ENCODE measurements at regions not wholly inside any gene's neighbourhood (a gene's known extent, or its start where the extent isn't known, plus 50 kb on each side); places are given as distances from the start of the nearest gene placed in this dataset.

DNA sequence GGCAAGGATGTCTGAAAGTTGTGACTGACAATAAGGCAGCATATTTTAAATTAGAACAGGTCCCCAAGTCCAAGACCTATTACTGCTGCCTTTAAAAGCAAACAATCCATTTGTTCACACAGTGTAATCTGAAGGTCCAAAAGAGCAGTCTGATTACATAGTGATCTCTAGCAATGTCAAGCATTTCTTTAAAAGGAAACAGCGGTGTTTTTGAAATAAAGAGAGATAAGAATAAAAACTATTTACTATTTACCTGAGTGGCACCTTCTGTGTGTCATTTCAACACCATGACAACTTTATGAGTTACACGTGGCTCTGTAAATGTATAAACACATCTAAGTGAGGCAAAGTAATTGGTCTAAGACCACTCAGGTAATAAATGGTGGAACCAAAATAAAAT is 1009.9 kb upstream of the CNTNAP5 start:
- no peak overlapping the region for H3K4me3 ChIP-seq
- no peak for DNase-seq
- no peaks in the 10 kb centered on the region for H3K36me3 ChIP-seq
- no peaks in the 10 kb centered on the region for H3K4me1 ChIP-seq
- intact Hi-C loops (cut with DNase I; ENCODE audit: low total_unique reads): no loop called here
- no peak overlapping the region for H3K27ac ChIP-seq
- TF ChIP-seq, protein P1, sequence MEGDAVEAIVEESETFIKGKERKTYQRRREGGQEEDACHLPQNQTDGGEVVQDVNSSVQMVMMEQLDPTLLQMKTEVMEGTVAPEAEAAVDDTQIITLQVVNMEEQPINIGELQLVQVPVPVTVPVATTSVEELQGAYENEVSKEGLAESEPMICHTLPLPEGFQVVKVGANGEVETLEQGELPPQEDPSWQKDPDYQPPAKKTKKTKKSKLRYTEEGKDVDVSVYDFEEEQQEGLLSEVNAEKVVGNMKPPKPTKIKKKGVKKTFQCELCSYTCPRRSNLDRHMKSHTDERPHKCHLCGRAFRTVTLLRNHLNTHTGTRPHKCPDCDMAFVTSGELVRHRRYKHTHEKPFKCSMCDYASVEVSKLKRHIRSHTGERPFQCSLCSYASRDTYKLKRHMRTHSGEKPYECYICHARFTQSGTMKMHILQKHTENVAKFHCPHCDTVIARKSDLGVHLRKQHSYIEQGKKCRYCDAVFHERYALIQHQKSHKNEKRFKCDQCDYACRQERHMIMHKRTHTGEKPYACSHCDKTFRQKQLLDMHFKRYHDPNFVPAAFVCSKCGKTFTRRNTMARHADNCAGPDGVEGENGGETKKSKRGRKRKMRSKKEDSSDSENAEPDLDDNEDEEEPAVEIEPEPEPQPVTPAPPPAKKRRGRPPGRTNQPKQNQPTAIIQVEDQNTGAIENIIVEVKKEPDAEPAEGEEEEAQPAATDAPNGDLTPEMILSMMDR (IDR thresholded peaks at IDR 0.05): no peak
- no peaks in the 10 kb centered on the region for H3K9me3 ChIP-seq
- no peaks in the 10 kb centered on the region for H3K27me3 ChIP-seq

DNA sequence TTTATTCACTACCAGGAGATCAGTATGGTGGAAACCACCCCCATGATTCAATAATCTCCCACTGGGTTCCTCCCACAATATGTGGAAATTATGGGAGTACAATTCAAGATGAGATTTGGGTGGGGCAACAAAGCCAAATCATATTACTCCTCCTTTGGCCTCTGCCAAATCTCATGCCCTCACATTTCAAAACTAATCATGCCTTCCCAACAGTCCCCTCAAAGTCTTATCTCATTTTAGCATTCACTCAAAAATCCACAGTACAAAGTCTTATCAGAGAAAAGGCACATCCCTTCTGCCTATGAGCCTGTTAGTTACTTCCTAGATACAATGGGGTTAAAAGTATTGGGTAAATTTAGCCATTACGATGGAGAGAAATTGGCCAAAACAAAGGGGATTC is 989.5 kb upstream of the CNTNAP5 start:
- Histone ChIP-seq H3K4me3 (no peak overlapping the region), H3K27me3 (no peaks in the 10 kb centered on the region), H3K36me3 (no peaks in the 10 kb centered on the region), H3K27ac (no peak overlapping the region), H3K4me1 (no peaks in the 10 kb centered on the region), H3K9me3 (no peaks in the 10 kb centered on the region)
- no peak for DNase-seq
- TF ChIP-seq, protein P1 (IDR thresholded peaks at IDR 0.05): no peak
- intact Hi-C loops (cut with DNase I; ENCODE audit: low total_unique reads): no loop called here

DNA sequence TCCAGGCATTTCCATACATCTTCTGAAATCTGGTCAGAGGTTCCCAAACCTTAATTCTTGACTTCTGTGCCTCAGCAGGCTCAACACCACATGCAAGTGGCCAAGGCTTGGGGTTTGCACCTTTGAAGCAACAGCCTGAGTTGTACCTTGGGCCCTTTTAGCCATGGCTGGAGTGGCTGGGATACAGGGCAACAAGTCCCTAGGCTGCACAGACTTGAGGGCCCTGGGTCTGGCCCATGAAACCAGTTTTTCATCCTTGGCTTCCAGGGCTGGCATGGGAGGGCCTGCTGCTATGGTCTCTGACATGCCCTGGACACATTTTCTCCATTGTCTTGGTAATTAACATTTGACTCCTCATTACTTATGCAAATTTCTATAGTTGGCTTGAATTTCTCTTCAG is 988.8 kb upstream of the CNTNAP5 start:
- Histone ChIP-seq H3K27ac (no peak overlapping the region), H3K4me3 (no peak overlapping the region), H3K36me3 (no peaks in the 10 kb centered on the region), H3K4me1 (no peaks in the 10 kb centered on the region), H3K27me3 (no peaks in the 10 kb centered on the region), H3K9me3 (no peaks in the 10 kb centered on the region)
- DNase-seq: no peak
- TF ChIP-seq, protein P1 (IDR thresholded peaks at IDR 0.05): no peak
- intact Hi-C loops (cut with DNase I; ENCODE audit: low total_unique reads): no loop called here

DNA sequence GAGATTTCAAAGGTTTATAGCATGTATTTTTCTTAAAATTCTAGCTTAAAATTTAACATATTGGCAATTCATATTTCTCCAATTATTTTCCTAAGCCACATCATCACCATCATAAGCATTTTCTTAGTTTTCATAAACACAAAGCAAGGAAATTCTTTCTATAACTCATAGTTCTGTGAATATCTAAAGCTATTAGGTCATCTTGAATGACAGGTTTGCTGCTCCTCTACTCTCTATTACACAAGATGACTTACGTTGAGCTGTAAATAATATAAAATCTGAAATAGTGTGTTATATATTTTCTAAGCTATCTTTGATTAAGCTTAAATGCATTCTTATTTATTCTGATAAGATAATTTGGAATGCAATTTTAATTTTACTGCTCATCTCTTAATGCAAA is 984.6 kb upstream of the CNTNAP5 start:
- TF ChIP-seq, protein P1 (IDR thresholded peaks at IDR 0.05): no peak
- intact Hi-C loops (cut with DNase I; ENCODE audit: low total_unique reads): no loop called here
- no peaks in the 10 kb centered on the region for H3K4me1 ChIP-seq

DNA sequence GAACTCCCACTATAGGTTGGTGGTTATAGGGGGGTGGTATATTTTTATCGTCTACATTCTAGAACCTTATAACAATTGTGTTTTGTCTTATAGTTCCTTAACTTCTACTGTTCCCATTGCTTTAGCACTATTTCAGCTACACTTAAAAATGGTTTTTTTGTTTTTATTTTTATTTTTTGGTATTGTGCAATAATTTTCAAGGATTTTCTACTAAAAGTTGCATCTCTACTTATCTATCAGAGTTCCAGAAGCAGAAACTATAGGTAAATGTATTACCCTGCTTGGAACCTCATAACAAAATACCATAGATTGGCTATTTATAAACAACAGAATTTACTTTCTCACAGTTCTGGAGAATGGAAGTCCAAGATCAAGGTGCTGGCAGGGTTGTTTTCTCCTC is 981.6 kb upstream of the CNTNAP5 start:
- H3K9me3 ChIP-seq: no peaks in the 10 kb centered on the region
- H3K27ac ChIP-seq: no peak overlapping the region
- no peaks in the 10 kb centered on the region for H3K27me3 ChIP-seq
- DNase-seq: no peak
- H3K36me3 ChIP-seq: no peaks in the 10 kb centered on the region
- no peaks in the 10 kb centered on the region for H3K4me1 ChIP-seq
- no peak overlapping the region for H3K4me3 ChIP-seq
- intact Hi-C loops (cut with DNase I; ENCODE audit: low total_unique reads): no loop called here
- TF ChIP-seq, protein P1 (IDR thresholded peaks at IDR 0.05): no peak

More for the DNA sequence above, 984.6 kb upstream of the CNTNAP5 start:
- no peaks in the 10 kb centered on the region for H3K9me3 ChIP-seq
- no peak overlapping the region for H3K27ac ChIP-seq
- DNase-seq: no peak
- no peaks in the 10 kb centered on the region for H3K27me3 ChIP-seq
- no peaks in the 10 kb centered on the region for H3K36me3 ChIP-seq
- no peak overlapping the region for H3K4me3 ChIP-seq

DNA sequence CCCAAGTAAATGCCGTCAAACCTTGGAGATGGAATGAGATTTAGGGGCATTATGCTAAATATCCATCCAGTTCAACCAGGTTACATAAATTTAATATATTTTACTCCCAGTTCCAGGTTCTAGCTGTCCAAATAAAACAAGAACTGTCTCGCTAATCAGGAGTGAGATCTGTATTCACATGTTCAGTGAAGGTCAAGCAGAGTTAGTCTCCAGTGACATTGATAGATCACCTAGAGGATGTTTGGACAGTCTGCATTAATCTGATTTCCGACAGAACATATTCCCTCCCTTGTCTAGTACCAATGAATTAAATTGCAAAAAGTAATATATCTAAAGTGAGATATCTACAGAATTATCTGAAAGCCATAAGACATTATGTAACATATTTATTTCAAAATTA is 979.4 kb upstream of the CNTNAP5 start:
- H3K36me3 ChIP-seq: no peaks in the 10 kb centered on the region
- no peak for DNase-seq
- no peaks in the 10 kb centered on the region for H3K27me3 ChIP-seq
- TF ChIP-seq, protein P1 (IDR thresholded peaks at IDR 0.05): no peak
- no peak overlapping the region for H3K27ac ChIP-seq
- H3K4me1 ChIP-seq: no peaks in the 10 kb centered on the region
- no peak overlapping the region for H3K4me3 ChIP-seq
- intact Hi-C loops (cut with DNase I; ENCODE audit: low total_unique reads): no loop called here
- no peaks in the 10 kb centered on the region for H3K9me3 ChIP-seq
